ENCODE measurements at regions not wholly inside any gene's neighbourhood (a gene's known extent, or its start where the extent isn't known, plus 50 kb on each side); places are given as distances from the start of the nearest gene placed in this dataset.

Small RNAs in the stretch of these regions (small RNA-seq; reads per million reads assigned to genes)
- 0 reads per million in 3 experiments for gene RNA5SP309 (ENCODE audit: insufficient read depth in 2 of 3, insufficient read length in 3 of 3, low read depth in 2 of 3, low replicate concordance in 1 of 3)
